NCI-H748 treated with DMSO at 0.1 percent for 48 hours (cell line): ENCODE measurements at regions not wholly inside any gene's neighbourhood (a gene's known extent, or its start where the extent isn't known, plus 50 kb on each side); places are given as distances from the start of the nearest gene placed in this dataset.
A peak's percentile ranks its signal among the peaks of the same experiment; 100 is the strongest.
"Not testable (repeated sequence)": the region's sequence is repeated elsewhere in the genome, so short reads cannot be mapped to it uniquely, and the experiment has no call there.

Source experiments
- DNase-seq: peaks from one replicate; lab custom pipeline; 2025; lab: John Stamatoyannopoulos, UW

DNA sequence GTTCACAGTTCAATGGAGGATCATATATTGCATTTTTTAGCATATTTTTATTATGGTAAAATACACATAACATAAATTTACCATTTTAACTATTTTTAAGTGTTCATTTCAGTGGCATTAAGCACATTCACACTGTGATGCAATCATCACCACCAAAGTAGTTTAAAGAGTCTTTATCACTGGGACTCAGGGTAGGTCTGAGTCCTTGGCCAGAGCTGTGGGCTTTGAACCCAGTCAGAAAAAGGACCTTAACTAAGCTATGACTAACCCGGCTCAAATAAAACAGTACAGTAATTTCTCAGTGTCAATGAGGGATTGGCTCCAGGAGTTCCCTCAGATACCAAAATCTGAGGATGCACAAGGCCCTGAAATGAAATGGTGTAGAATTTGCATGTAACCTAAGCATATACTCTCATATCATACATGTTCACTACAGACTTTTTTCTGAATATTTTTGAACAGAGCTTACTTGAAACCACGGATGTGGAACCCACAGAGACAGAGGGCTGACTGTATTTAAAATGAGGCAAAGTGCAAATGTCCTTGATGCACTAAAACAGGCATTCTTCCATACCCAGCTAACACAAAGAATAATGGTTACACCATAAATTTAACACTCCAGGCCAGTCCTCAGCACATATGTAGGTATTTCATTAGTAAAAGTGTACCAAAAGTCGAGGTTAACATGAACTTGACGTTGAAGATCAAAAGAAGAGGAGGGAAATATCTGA lies 246.2 kb downstream of the LNPK start:
- no peak for DNase-seq

DNA sequence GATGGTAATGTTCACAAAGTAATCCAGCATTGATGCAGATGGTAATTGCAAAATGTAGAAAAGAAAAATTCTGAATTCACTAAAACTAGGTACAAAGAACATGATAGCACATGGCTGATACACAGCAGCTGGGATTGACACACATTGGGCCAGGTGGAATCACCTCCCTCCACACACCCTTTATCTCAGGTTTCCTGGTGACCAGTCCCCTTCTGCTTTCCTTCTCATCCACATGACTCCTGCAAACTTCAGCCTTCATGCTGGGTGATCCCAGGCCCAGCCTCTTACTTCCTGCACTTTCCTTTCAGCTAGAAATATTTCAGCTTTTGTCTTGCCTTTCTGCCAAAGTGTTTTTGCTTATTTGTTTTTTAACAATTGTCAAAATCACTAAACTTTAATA lies 246.9 kb downstream of the LNPK start:
- no peak for DNase-seq

- DNase-seq, result no peak
Measured at GRCh38 chr2:175750195-175750594, 251.9 kb downstream of the LNPK start.

GRCh38 chr2:175745911-175746310 lies 256.2 kb downstream of the LNPK start:
- DNase-seq, result no peak

DNA sequence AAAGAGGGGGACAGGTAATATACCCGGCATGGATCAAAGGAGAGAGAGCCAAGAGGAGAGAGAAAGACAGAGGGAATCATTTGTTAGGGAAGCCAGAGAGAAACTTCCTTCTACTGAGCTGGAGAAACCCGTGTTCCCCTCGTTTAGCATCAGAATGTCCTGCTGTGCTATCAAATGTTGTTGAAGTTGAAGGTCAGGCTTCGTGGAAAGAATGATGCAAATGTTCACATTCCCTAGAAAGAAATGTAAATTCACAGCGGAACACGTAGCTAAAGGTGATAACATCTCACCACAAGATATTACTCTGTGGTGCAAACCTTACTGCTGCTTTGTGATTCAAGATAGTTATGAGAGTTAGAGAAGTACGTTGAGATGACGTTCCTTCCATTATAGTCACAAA lies 258.1 kb downstream of the LNPK start:
- no peak for DNase-seq

- no peak for DNase-seq
Measured at GRCh38 chr2:175743011-175743410, 259.1 kb downstream of the LNPK start.

GRCh38 chr2:175742367-175742766 lies 259.7 kb downstream of the LNPK start:
- no peak for DNase-seq

DNA sequence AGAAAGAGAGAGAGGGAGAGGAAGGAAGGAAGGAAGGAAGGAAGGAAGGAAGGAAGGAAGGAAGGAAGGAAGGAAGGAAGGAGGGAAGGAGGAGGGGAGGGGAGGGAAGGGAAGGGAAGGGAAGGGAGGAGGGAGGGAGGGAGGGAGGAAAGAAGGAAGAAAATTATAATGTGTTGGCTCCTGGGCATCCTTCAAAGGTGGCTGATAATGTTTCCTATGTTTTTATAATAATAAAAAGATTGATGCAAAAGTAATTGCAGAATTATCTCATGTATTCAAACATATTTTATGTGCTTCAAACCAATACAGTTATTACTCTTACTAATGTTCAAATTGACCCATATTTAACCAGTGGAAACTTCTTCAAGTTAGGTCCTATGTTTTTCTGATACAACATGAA lies 260.9 kb downstream of the LNPK start:
- DNase-seq, result no peak

DNA sequence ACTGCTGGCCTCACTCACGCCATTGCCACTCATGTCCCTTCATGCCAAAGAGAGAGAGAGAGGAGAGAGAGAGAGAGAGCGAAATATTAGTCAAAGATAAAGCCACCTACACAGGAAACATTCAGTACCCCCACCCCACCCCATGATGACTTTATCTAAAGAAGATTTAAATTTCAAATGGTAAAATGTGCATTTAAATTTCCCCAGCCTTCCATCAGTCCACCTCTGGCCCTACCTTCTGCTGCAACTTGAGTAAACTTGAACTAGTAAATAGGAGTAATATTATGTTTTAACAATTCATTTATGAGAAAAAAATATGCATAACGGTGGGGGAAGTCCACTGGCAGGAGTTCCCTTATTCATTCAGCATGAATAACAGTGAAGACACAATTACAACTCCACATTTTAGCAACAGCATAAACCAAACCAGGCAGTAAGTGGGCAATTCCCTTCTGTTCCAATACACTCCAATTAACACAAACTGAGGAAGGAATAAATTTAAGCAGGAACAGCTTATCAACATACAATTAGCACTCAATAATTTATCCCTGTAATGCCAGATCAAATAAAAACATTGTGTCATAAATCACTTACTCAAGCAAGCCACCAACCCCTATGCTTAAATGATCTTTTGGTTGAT lies 264.2 kb downstream of the LNPK start:
- DNase-seq, result no peak

GRCh38 chr2:175734686-175735085 lies 267.4 kb downstream of the LNPK start:
- DNase-seq, result no peak

- DNase-seq, result no peak
Measured at GRCh38 chr2:175732531-175732930, 269.5 kb downstream of the LNPK start.

DNA sequence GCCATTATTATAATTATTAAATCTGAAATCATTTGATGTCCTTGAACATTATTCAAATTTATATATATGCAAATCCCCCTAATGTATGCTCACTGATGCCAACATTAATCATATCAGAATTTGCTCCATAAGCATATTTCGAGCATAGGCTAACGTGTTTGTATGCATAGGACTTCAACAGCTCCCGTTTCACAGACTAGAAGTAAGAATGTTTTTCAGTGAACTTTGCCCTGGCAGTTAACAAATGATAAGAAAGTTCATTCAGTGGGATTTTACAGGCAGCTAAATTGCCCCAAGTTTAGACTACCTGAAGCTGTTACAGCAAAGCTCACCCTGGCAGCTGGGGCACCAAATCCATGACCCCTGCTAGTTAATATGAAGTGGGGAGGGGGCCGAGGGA lies 272.0 kb downstream of the LNPK start:
- no peak for DNase-seq

DNA sequence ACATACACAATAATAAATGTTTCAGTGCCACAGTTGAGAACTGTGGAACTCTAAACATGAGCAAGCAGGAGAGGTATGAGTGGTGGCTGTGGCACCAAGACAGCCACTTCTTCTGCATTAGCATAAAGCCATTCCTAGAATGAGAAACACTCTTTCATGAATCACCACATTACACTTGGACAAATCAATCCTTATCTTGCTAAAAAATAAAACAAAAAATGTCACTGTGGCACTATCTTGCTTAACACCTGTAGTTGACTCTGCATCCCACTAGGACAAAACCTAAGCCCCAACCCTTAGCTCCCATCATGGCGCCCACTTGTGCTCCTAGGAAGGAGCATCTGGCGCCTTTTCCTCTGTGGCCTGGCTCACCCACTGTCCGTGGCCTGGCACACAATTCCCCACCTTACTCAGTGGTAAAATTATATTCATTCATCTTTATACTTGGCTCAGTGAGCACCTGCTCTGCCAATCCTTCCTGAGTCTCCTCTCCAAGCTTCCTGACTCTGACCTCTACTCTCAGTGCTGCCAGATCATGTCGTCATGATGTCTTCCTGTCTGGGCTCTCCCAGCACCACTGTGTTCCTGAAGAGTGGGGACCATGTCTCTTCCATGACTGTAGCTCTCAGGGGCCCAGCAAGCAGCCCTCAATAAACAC lies 272.9 kb downstream of the LNPK start:
- no peak for DNase-seq

DNA sequence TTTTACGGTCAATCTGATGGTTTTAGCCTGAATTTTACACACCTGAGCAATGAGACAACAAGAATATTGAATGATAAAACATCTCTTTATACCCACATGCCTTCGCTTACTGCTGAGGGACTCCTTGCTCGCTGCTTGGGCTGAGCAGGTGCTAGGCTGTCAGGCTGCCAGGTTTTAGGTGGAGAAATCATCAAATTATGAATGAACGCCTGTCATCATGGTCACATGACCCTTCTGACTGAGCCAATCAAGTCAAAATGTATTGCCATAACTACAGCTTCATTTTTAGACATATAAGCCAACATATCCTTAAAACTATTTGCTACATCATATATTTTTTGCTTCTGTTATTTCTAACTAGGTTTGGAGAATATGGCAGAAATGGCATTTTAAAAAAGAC lies 274.0 kb downstream of the LNPK start:
- no peak for DNase-seq

GRCh38 chr2:175726223-175726622 lies 275.8 kb downstream of the LNPK start:
- no peak for DNase-seq

DNA sequence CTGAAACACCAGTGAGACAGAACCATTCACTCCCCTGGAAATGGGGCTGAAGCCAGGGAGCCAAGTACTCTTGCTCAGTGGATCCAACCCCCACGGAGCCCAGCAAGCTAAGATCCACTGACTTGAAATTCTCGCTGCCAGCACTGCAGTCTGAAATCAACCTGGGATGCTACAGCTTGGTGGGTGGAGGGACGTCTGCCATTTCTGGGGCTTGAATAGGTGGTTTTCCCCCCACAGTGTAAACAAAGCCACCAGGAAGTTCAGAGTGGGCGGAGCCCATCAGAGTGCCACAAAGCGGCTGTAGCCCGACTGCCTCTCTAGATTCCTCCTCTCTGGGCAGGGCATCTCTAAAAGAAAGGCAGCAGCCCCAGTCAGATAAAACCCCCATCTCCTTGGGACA lies 292.8 kb downstream of the LNPK start:
- DNase-seq, result no peak

DNA sequence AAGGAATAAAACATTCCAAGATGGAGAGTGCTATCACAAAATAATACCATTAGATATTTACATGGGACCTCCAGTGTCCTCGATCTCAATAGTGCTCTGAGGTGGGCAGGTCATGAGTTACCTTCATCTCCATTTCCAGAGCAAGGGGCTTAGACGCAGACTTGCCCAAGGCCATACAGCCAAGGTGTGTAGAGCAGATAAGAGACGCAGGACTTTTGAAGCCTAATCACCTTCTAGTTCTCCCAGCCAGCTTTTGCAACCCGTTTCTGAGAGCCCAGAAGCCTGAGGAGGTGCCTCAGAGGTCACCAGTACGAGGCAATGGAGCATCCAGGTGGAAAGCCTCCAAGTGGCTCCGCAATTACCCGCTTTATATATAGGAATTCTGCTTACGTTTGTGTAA lies 294.7 kb downstream of the LNPK start:
- DNase-seq, result no peak

DNA sequence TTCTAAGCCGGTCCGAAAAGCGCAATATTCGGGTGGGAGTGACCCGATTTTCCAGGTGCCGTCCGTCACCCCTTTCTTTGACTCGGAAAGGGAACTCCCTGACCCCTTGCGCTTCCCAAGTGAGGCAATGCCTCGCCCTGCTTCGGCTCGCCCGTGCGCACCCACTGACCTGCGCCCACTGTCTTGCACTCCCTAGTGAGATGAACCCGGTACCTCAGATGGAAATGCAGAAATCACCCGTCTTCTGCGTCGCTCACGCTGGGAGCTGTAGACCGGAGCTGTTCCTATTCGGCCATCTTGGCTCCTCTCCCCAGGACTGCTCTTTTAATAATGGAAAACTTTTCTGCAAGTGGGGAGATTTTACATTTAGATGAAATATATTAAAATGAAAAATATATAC lies 297.5 kb downstream of the LNPK start:
- DNase-seq, result not testable (repeated sequence)

- no peak for DNase-seq
Measured at GRCh38 chr2:175698061-175698460, 304.0 kb downstream of the LNPK start.

DNA sequence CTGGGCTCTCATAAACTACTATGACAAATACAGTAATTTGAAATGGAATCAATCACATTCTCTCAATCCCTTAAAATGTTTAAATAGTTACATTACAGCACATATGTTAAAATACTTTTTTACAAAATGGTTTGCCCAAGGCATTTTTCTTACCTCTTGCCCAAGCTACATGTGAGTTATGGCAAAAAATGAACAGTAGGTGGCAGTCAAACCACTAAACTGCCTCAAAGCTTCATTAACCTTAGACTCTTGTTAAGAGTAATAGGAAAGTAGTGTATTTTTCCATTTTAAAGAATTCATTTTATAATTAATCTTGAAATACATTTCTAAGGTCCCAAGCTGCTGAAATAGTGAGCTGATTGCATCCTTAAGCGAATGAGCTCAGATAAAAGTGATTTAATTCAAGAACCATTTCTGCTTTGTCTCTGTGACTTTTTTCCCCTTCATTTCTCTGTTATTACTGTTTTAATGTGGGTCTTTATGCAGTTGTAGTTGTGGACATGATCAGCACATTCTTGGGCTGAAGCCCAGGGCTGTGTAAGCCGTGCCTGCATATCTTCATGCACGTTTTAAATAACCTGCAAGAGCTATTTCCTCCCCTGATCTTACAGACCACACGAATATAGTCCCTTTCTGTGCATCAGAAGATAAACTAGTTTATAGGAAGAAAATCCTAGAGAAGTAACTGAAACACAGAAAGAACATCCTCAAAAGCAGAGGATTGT lies 311.8 kb downstream of the LNPK start:
- DNase-seq, result peak; percentile 78

DNA sequence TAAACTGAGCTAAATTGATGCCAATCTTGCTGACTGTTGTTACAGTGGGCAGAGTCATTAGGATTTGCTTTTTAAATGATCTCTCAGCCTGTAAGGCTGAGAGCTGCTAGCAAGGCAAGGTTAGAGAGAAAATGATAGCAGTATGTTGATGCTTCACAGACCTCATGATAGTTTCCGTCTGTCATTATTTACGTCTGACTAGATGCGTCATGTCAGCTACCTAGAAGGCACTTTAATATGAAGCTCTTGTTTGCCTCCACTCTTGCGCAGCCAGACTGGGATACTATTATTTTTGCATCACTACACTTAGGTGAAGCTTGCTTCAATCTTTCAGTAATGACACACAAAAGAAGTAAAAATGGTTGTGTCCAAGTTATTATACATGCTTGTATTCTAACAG lies 313.8 kb downstream of the LNPK start:
- DNase-seq, result no peak

- peak; percentile 45 for DNase-seq
Measured at GRCh38 chr2:175687465-175687864, 314.6 kb downstream of the LNPK start.

- no peak for DNase-seq
Measured at GRCh38 chr2:175686002-175686401, 316.1 kb downstream of the LNPK start.
